C4-2B (cell line): ENCODE measurements at regions not wholly inside any gene's neighbourhood (a gene's known extent, or its start where the extent isn't known, plus 50 kb on each side); places are given as distances from the start of the nearest gene placed in this dataset.

Experiments used
- ZFX ChIP-seq: fragments of 450-650 bp; IDR thresholded peaks from 2 replicates; pipeline ENCODE4 v1.6.1; 2017
- TF ChIP-seq, protein P1 (sequence below): fragments of 450-650 bp; conservative IDR thresholded peaks from 2 replicates; pipeline ENCODE4 v1.5.1; 2017; ENCODE audit warnings: mild to moderate bottlenecking

DNA sequence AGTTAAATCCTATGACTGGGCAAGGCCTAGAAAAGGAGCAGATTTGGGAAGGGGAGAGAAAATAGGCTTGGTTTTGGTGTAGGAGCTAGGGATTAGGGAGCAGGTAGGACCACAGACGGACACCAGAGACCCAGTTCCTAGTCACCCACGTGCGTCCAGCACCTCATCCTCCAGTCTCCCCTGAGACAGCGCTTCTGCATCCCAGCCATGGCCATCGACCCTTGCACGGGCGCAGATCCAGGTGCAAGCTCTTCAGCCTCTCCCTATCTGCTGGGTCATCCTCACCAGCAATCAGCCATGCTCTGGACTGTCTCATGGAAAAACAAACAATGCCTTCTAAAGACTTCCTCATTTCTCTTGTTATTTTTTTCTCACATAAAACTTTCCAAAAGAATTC is 246.8 kb upstream of the RAB6C start:
- TF ChIP-seq, protein P1, sequence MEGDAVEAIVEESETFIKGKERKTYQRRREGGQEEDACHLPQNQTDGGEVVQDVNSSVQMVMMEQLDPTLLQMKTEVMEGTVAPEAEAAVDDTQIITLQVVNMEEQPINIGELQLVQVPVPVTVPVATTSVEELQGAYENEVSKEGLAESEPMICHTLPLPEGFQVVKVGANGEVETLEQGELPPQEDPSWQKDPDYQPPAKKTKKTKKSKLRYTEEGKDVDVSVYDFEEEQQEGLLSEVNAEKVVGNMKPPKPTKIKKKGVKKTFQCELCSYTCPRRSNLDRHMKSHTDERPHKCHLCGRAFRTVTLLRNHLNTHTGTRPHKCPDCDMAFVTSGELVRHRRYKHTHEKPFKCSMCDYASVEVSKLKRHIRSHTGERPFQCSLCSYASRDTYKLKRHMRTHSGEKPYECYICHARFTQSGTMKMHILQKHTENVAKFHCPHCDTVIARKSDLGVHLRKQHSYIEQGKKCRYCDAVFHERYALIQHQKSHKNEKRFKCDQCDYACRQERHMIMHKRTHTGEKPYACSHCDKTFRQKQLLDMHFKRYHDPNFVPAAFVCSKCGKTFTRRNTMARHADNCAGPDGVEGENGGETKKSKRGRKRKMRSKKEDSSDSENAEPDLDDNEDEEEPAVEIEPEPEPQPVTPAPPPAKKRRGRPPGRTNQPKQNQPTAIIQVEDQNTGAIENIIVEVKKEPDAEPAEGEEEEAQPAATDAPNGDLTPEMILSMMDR, result no peak
- no peak for TF ChIP-seq ZFX
